HG03175 (cell line): ENCODE measurements at regions not wholly inside any gene's neighbourhood (a gene's known extent, or its start where the extent isn't known, plus 50 kb on each side); places are given as distances from the start of the nearest gene placed in this dataset.
A peak's percentile ranks its signal among the peaks of the same experiment; 100 is the strongest.
"Not testable (repeated sequence)": the region's sequence is repeated elsewhere in the genome, so short reads cannot be mapped to it uniquely, and the experiment has no call there.

ENCODE experiments used
- ATAC-seq: cut with Tn5 transposase; IDR thresholded peaks from one replicate; pipeline ENCODE4 v1.9.1; 2021; ENCODE audit warnings: mild to moderate bottlenecking, moderate library complexity; ENCODE audit not compliant: unreplicated experiment

DNA sequence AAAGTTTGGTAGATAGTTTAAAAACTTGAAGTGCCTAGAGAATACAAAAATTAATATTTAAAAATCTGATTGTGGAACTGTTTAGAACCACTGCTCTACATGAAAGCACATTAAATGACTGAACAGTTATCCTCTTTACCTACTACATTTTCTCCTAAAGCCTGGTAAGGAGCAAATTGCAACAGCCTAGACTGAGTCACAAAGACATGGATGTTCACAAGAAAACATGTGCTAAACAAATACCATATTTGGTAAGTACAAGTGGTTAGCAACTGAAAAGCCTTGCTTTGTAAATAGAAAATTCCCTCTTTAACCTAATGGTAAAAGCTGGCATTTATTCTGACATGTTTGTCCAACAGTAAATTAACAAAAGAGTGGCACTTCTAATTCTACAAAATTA lies 203.1 kb downstream of the FBXO8 start:
- ATAC-seq = no peak

DNA sequence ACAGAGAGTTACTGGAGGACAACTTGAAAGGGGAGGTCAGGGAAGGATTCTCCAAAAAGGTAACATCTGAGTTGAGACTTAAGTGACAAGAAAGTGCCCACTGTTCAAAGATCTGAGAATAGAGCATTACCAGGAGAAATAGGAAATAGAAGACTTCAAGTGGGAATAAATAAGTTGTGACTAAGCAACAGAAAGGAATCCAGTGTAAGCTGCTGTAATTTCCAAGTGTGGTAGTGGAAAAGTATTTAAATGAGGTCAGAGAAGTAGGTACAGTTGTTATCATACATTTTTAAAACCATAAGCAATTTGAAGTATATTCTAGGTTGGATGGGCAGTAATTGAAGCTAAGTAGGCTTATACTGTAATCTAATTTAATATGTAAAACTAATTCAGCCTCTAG lies 211.9 kb downstream of the FBXO8 start:
- ATAC-seq = no peak

DNA sequence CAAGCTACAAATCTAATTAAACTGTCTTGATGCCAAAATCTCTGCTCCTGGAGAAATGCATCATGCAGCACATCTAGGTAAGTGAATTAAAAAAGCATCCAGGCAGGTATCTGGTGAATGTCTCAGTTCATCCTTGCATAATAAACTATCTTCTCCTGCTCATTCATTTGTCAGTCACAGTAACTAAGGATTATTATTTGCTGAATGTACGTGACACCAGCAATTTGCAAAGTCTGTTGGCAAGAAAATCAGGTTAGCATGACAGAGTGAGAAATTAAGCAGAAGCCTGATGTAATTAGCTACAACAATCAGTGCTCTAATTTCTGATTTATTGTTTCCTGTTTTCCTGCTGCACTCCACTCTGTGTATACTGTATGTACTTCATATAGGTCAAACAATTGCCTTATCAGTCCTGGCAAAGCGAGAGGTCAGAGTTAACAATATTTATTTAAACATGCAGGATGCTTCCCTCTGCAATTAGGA lies 213.6 kb downstream of the FBXO8 start:
- ATAC-seq = no peak

DNA sequence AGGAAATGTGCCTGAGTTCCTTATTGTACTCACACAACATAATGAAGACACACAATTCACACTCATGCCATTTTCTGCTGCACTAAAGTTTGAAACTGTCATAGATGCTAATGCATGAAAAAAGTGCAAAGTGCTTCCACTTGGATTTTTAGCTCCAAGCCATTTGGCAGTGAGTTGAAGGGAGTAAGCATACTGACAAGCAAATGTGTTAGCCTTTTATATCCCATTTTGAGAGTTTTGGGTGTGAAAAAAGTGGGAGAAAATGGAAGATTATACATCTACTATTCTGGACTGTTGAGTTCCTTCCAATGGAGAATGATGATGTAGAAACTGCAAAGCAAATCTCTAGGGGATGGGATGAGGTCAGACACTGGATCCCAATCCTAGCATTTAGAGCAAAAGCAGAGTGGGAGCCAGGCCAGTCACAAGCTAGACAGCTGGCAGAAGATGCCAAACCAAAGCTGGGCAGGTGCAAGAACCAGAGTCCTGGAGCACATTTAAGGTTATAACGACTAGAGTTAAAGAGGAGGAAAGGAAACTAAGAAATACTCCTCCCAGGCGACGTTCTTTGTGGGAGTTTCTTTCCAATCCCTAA lies 216.8 kb downstream of the FBXO8 start:
- ATAC-seq = no peak

DNA sequence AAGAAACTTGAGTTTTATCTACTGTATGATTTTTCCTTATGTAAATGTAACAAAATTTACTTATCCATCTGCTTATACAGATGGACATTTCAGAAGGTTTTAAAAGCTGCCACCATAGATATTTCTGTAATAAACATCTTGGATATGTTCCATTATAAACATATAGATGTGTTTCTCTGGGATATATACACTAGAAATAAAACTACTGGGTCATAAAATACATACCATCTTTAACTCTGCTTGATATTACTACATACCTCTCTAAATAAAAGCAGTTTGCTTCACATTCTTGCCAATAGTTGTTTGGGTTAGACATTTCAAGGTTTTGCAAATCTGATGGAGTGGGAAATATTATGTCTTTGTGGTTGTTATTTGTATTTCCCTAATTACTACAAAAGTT lies 220.6 kb downstream of the FBXO8 start:
- no peak for ATAC-seq

DNA sequence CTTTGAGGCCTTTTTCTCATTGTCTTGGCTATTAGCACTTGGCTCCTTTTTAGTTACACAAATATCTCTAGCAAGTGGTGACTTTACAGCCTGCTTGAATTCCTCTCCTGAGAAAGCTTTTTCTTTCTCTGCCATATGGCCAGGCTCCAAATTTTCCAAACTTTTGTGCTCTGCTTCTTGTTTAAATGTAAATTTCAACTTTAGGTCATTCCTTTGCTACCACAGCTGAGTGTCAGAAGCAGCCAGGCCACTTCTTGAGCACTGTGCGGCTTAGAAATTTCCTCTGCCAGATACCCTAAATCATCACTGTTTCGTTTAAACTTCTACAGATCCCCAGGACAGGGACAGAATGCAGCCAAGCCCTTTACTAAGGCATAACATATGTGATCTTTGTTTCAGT lies 222.4 kb downstream of the FBXO8 start:
- ATAC-seq = no peak

DNA sequence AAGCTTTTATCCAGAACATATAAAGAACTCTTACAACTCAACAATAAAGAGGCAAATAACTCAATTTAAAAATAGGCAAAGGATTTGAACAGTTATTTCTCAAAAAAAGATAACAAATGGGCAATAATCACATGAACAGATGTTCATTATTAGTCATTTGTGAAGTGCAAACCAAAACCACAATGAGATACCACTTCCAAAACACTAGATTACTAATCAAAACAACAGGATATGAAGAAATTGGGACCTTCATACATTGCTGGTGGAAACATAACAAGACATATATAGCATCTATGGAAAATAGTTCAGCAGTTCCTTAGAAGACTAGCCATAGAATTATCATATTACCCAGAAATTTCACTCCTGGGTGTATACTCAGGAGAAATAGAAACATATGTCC lies 224.6 kb downstream of the FBXO8 start:
- ATAC-seq = peak; percentile 65

DNA sequence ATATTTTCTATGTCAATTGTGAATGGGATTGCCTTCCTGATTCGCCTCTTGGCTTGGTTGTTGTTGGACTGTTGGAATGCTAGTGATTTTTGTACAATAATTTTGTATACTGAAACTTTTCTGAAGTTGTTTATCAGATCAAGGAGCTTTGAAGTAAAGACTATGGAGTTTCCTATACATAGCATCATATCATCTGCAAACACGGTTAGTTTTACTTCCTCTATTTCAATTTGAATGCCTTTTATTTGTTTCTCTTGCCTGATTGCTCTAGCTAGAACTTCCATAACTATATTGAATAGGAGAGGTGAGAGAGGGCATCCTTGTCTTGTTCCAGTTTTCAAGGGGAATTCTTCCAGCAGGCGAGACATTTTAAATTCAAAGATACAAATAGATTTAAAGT lies 226.5 kb downstream of the FBXO8 start:
- no peak for ATAC-seq

DNA sequence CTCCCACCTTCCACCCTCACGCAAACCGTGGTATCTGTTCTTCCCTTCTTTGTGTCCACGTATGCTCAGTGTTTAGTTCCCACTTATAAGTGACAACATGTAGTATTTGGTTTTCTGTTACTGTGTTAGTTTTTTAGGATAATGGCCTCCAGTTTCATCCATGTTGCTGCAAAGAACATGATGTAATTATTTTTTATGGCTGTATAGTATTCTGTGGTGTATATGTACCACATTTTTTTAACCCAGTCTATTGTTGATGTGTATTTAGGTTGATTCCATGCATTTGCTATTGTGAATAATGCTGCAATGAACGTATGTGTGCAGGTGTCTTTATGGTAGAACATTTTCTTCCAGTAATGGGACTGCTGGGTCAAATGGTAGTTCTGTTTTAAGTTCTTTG lies 228.1 kb downstream of the FBXO8 start:
- no peak for ATAC-seq

DNA sequence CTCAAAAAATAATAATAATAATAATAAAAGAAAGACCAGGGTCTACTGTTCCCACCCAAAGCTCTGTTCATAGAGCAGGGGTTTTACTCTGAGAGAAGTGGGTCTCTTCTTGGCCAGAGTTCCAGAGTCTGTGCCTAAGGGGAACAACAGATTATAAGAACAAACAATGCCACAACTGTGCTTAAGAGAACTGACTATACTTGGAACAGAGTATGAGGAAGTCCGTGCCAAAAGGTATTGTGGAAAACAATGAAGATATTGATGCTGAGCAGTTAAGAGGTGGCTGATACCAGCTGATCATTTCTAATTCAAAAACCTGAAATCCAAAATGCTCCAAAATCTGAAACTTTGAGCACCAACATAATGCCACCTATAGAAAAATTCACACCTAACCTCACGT lies 229.6 kb downstream of the FBXO8 start:
- ATAC-seq = no peak

DNA sequence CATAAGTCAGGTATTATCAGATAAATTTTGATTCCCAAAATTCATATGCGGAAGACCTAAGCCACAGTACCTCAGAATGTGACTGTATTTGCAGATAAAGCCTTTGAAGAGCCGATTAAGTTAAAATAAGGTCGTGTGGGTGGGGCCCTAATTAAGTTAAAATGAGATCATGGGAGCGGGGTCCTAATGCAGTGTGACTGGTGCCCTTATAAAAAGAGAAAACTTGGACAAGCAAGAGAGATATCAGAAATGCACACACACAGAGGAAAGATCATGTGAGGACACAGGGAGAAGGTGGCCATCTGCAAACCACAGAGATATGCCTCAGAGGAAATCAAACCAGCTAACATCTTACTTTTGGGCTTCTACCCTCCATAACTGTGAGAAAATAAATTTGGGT lies 236.1 kb downstream of the FBXO8 start:
- ATAC-seq = no peak

DNA sequence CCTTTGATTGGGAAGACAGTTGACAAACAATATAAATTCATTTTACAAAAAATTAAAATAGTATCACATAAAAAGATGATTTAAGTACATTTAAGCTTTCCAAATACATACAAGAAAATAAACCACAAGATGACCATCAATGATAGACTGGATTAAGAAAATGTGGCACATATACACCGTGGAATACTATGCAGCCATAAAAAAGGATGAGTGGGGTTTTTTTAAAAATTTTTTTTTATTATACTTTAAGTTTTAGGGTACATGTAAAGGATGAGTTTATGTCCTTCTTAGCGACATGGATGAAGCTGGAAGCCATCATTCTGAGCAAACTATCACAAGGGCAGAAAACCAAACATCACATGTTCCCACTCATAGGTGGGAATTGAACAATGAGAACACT lies 237.6 kb downstream of the FBXO8 start:
- ATAC-seq = not testable (repeated sequence)

DNA sequence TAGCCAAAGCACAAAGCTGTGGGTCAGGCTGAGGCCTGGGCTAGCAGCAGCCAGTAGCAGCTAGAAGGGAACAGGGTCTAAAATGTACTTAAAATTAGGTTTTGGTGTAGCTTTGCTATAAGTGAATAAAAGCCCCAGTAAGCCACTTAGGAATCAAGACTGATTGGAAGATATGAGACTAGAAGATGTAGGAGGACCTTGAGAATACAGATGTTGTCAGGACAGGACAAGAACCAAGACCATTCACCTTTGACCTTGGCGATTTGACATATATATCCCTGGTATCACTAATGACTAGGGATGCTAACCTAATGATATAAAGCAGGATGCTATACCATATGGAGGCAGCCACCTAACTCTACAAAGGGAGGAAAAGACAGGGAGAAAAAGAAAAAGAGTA lies 238.1 kb downstream of the FBXO8 start:
- no peak for ATAC-seq

DNA sequence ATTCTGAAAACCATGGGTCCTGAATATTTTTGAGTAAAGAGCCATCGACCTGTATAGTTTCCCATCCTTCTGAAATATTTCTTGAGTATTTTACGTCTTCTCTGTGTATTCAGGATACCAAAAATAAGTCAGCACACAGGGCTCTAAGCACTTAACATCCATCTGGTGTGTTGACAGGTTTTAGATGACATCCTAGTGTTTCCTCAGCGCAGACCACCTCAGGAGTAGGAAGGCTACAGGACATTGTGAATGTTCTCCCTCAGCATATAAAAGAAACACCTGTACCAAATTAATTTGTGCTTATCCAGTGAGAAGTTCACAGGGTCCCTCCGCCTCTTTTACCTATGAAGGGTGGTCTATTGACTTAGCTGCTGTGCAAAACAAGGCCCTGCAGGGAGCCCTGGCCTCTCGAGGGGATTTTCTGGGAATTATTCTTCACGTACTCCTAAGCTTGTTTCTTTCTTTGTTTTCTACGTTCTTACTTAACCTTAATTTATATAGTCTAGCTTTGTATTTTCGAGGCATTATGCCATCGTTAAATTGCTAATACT lies 241.8 kb downstream of the FBXO8 start:
- no peak for ATAC-seq

DNA sequence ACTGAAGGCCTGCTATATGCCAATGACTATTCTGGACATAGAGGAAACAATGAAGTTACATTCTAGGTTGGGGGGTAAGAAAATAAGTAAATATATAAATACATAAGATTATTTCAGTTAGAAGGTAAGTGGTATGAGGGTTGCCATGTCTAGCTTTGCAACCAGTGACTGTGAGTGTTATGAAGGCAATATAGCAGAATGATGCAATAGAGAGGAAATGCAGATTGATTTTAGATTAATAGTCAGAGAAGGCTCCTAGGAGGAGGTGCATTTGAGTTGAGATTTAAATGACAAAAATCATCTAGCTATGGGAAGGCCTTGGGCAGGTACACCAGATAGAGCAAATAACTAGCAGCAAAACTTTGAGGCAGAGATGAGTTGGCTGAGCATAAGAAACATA lies 243.2 kb downstream of the FBXO8 start:
- ATAC-seq = no peak

DNA sequence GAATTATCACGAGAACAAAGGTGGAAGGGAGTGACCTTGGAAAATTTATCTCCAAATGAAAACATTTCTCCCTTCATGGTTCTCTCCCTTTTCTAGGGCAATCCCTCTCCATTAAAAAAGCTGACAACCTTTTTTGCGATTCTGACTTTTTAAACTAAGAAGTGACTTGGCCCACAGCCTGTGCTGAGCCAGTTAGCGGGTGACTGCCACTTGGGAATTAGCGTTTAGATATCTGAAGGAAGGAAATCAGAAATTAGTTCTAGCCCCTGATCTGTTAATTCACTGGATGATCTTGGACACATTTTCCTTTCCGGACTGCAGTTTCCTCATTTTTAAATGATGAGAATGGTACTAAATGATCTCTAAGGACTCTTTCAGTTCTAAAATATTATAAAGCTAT lies 245.0 kb downstream of the FBXO8 start:
- ATAC-seq = no peak

DNA sequence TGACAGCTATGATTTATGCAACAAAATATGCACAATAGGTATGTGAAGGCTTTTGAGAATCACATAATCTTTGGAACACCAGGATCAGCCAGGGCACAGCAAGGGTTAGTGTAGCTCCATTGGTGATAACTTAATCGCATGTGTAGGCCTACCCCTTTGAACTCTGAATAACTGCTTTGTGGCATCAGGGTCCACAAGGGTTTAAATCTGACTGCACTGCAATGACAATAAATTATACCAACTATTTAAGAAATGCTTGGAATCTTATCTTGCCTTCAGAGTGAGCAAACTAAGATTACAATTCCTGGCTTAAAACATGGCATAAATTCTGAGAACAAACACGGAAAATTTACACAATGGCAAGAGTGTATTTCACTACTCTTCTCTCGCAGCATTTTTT lies 245.8 kb downstream of the FBXO8 start:
- ATAC-seq = no peak

DNA sequence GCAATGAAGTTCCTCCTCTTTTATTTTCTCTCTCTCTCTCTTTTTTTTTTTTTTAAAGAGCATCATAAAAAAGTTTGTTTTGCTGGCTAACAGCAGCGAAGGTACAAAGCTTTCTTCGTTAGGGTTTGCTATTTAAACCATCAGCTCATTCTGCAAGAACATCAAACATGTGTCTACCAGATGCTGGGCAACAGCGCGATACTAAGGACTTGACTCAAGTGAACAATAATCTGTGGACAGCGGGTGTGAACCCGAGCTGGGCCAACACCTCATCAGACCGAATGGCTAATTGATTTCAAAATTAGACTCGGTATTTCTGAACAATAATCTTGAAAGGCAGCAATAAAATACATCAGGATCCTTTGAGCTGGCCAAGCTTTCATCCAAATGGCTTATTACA lies 246.4 kb downstream of the FBXO8 start:
- ATAC-seq = no peak

DNA sequence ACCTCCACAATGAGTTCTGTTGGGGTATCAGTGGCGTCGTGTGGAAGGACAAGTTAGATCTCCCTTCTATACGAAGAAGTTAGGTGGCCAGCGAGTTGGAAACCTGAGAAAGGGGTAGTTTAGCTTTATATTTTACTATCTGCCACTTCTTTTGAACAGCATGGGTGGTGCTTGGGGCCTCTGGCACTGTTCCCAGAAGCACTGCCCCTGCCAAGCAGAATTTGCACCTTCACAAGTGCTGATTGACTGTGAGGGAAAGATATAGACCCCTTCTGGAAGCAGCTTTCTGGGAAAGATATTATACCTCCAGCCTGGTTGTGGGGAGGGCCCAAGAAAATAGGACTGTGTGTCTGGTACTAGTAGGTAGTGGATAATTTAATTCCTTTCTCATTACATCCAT lies 246.9 kb downstream of the FBXO8 start:
- ATAC-seq = no peak

DNA sequence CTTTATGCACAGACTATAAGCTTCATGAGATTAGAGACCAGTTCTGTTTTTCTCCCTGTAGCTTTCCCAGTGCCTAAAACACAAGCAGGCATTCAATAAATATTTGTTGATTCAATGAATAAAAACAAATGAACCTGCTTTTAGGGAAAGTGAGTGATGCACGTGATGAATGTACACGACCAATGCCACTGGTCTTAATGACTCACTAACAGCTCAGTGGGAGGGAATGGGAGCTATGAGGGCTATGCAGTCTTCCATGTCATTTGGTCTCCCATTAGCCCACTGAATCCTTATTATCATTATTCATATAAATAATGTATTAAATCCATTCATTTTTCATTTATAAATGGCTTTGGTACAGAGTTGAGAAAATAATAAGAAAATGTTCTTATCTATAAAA lies 247.4 kb downstream of the FBXO8 start:
- ATAC-seq = no peak

DNA sequence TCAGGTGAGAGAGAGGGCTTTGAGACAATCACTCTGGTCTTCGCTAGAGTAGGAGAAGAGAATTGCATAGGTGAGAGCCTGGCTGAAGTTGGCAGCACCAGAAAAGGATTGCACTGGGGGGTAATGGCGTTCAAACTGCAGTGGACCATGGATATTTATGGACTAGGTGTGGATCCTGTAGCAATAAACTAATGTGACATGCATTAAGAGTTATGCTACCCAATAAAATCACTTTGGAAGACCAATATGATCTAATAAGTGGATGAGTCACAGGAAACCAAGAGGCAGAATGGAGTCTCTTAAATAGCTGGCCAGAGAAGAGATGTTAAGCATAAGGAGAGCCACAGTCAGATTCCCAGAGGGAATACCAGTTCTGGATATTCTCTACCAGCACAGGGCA lies 259.8 kb downstream of the FBXO8 start:
- ATAC-seq = no peak

DNA sequence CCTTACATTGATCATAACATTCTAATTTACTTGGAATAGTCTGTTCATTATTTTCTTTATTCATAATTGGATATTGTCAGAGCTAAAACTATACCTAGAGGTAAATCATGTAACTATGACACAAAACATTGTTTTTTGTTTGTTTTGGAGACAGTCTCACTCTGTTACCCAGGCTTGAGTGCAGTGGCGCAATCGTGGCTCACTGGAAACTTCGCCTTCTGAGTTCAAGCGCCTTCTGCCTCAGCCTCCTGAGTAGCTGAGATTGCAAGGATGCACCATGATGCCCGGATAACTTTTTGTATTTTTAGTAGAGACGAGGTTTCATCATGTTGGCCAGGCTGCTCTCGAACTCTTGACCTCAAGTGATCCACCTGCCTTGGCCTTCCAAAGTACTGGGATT lies 265.2 kb downstream of the FBXO8 start:
- ATAC-seq = no peak

DNA sequence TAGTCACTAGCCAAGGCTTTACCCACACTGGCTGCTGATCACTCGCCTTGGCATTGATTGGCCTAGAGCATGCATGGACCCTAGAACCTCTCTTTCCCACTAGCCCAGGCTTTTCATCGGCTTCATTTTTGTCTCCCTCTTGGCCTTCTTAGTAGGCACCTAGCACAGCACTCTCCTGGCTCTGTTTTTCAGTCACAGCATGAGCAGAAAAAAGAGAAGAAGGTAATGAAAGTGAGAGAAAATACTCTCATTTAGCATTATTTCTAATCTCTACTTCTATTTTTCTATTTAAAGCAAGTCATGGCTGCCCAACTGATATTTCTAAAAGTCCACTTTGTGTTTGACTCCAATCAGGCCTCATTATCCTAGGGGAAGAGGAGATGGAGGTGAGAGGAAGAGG lies 267.2 kb downstream of the FBXO8 start:
- no peak for ATAC-seq
